ENCODE measurements at regions not wholly inside any gene's neighbourhood (a gene's known extent, or its start where the extent isn't known, plus 50 kb on each side); places are given as distances from the start of the nearest gene placed in this dataset.

GRCh38 chr6:119453242-119454200 lies 104.0 kb upstream of the MAN1A1 start:
- H3K27me3 Mint-ChIP-seq (ENCODE audit: unreplicated experiment), result peaks cover 2% of the 10 kb centered on the region
- no peak overlapping the region for H3K4me3 Mint-ChIP-seq (ENCODE audit: unreplicated experiment)
- DNase-seq (ENCODE audit: low spot score), result no peak
- no peak overlapping the region for H3K27ac Mint-ChIP-seq (ENCODE audit: unreplicated experiment)
- no peaks in the 10 kb centered on the region for H3K4me1 Mint-ChIP-seq (ENCODE audit: unreplicated experiment)
- H3K36me3 Mint-ChIP-seq (ENCODE audit: low read depth, unreplicated experiment), result peaks cover 6% of the 10 kb centered on the region
- TF ChIP-seq CTCF (IDR thresholded peaks at IDR 0.05; ENCODE audit: unreplicated experiment), result no peak
- H3K9me3 Mint-ChIP-seq (ENCODE audit: unreplicated experiment), result peaks cover 5% of the 10 kb centered on the region

- H3K27me3 Mint-ChIP-seq (ENCODE audit: unreplicated experiment), result no peaks in the 10 kb centered on the region
- H3K4me1 Mint-ChIP-seq (ENCODE audit: unreplicated experiment), result peaks cover 2% of the 10 kb centered on the region
- H3K27ac Mint-ChIP-seq (ENCODE audit: unreplicated experiment), result no peak overlapping the region
- no peak for DNase-seq (ENCODE audit: low spot score)
- TF ChIP-seq CTCF (IDR thresholded peaks at IDR 0.05; ENCODE audit: unreplicated experiment), result no peak
- H3K4me3 Mint-ChIP-seq (ENCODE audit: unreplicated experiment), result no peak overlapping the region
- peaks cover 6% of the 10 kb centered on the region for H3K36me3 Mint-ChIP-seq (ENCODE audit: low read depth, unreplicated experiment)
- peaks cover 5% of the 10 kb centered on the region for H3K9me3 Mint-ChIP-seq (ENCODE audit: unreplicated experiment)
These were observed 100.0 kb upstream of the MAN1A1 start for GRCh38 chr6:119449331-119450156.

GRCh38 chr6:119447921-119448320 lies 98.4 kb upstream of the MAN1A1 start:
- Mint-ChIP-seq H3K27ac (ENCODE audit: unreplicated experiment) (no peak overlapping the region), H3K27me3 (ENCODE audit: unreplicated experiment) (peaks cover 3% of the 10 kb centered on the region), H3K4me1 (ENCODE audit: unreplicated experiment) (peaks cover 11% of the 10 kb centered on the region), H3K9me3 (ENCODE audit: unreplicated experiment) (peaks cover 2% of the 10 kb centered on the region), H3K4me3 (ENCODE audit: unreplicated experiment) (no peak overlapping the region), H3K36me3 (ENCODE audit: low read depth, unreplicated experiment) (peaks cover 2% of the 10 kb centered on the region)
- no peak for TF ChIP-seq CTCF (IDR thresholded peaks at IDR 0.05; ENCODE audit: unreplicated experiment)
- DNase-seq (ENCODE audit: low spot score), result no peak

- no peaks in the 10 kb centered on the region for H3K36me3 Mint-ChIP-seq (ENCODE audit: low read depth, unreplicated experiment)
- no peak overlapping the region for H3K27ac Mint-ChIP-seq (ENCODE audit: unreplicated experiment)
- no peaks in the 10 kb centered on the region for H3K9me3 Mint-ChIP-seq (ENCODE audit: unreplicated experiment)
- no peak for TF ChIP-seq CTCF (IDR thresholded peaks at IDR 0.05; ENCODE audit: unreplicated experiment)
- no peak for DNase-seq (ENCODE audit: low spot score)
- peaks cover 3% of the 10 kb centered on the region for H3K27me3 Mint-ChIP-seq (ENCODE audit: unreplicated experiment)
- H3K4me3 Mint-ChIP-seq (ENCODE audit: unreplicated experiment), result no peak overlapping the region
- H3K4me1 Mint-ChIP-seq (ENCODE audit: unreplicated experiment), result peaks cover 11% of the 10 kb centered on the region
These were observed 97.0 kb upstream of the MAN1A1 start for GRCh38 chr6:119446609-119447008.

Data from endothelial cell (in vitro differentiated cells).